Activated naive CD8-positive, alpha-beta T cell treated with anti-CD3 and anti-CD28 coated beads, Interleukin-2, amount 10 ng/mL, durations not matched to agents 7 days and 5 days (primary cell): ENCODE measurements at regions not wholly inside any gene's neighbourhood (a gene's known extent, or its start where the extent isn't known, plus 50 kb on each side); places are given as distances from the start of the nearest gene placed in this dataset.

Source experiments
- ATAC-seq: fragments of 150-1000 bp; cut with Tn5 transposase; one replicate; pipeline ENCODE4 v1.10.0; 2021; ENCODE audit warnings: low read depth, moderate library complexity
- POLR2A ChIA-PET: fragments of 350-600 bp; sonication (Branson Sonifier 250); formaldehyde crosslinking; loops from one replicate; lab custom pipeline; 2021; ENCODE audit warnings: antibody characterized with exemption; lab: Charles Lee
- DNase-seq: peaks from one replicate; pipeline ENCODE4 v3.0.0; 2021
- H3K27ac Mint-ChIP-seq: one replicate; pipeline ENCODE4 v1.8.0; 2022; ENCODE audit warnings: mild to moderate bottlenecking, mixed read lengths
- H3K27me3 Mint-ChIP-seq: one replicate; pipeline ENCODE4 v1.8.0; 2022; ENCODE audit warnings: mild to moderate bottlenecking, moderate library complexity, mixed read lengths
- H3K36me3 Mint-ChIP-seq: one replicate; pipeline ENCODE4 v1.8.0; 2021; ENCODE audit warnings: mild to moderate bottlenecking, mixed read lengths
- H3K4me1 Mint-ChIP-seq: one replicate; pipeline ENCODE4 v1.8.0; 2021; ENCODE audit warnings: mixed read lengths
- H3K4me3 Mint-ChIP-seq: one replicate; pipeline ENCODE4 v1.8.0; 2022; ENCODE audit warnings: mild to moderate bottlenecking, moderate library complexity, mixed read lengths
- H3K9me3 Mint-ChIP-seq: one replicate; pipeline ENCODE4 v1.8.0; 2021; ENCODE audit warnings: mixed read lengths

DNA sequence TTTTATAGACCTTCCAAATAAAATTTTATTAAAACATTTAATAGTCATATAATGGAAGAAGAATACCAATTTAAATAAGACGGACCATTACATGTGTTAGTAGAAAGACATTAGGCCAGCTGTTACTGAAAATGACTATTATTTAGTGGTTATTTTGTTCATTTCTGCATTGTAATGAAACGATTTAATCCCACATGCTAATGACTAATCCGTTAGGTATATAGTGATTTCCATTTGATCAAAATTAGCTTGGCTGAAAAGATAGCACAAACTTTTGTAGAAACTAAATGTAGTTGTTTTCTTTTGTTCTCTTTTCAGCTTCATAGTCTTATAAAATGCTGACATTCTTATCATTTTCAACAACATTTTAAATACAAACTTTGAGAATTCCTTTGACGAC is 556.1 kb upstream of the TENM3 start:
- Mint-ChIP-seq H3K4me1 (no peaks in the 10 kb centered on the region), H3K36me3 (no peaks in the 10 kb centered on the region), H3K9me3 (no peaks in the 10 kb centered on the region), H3K27me3 (no peaks in the 10 kb centered on the region), H3K27ac (no peak overlapping the region), H3K4me3 (no peak overlapping the region)
- ATAC-seq: no peak
- POLR2A ChIA-PET: no interaction called here
- DNase-seq: no peak

DNA sequence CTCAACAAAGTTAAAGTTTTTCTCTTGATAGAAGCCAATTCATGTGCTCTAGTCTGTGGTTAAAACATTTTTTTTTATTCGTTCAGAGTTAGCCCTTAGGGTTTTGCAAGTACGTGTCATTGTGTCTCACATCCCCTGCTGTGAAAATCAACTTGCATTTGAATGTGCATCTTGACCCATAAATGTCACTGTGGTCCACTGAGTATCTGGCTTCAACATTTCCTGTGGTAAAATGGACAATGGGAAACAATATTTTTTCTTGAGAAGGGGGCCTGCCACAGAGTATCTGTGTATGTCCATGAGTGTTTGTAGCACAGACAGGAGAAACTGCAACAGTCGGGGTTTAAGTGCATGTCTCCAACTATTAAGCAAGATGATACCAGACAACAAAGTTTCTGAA is 554.8 kb upstream of the TENM3 start:
- no peaks in the 10 kb centered on the region for H3K27me3 Mint-ChIP-seq
- no peaks in the 10 kb centered on the region for H3K4me1 Mint-ChIP-seq
- POLR2A ChIA-PET: no interaction called here
- H3K27ac Mint-ChIP-seq: no peak overlapping the region
- no peak overlapping the region for H3K4me3 Mint-ChIP-seq
- H3K9me3 Mint-ChIP-seq: no peaks in the 10 kb centered on the region
- no peak for DNase-seq
- ATAC-seq: no peak
- no peaks in the 10 kb centered on the region for H3K36me3 Mint-ChIP-seq

DNA sequence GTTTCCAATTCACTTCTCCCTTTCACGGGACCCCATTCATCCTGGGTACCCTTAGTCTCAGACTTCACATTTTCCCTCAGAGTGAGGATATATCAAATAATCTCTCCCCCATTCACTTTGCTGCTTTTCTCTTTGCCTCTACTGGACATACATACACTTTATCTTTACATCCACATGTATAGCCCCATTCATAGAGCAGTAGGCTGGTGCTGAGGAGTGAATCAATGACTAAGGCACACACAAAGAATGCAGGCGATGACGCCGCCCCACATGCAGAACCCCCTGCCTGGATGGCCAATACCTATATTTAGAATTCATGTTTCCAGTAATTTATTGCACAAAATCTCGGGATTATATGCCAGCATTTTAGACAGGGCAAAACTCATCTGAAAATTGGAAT is 554.3 kb upstream of the TENM3 start:
- H3K36me3 Mint-ChIP-seq: no peaks in the 10 kb centered on the region
- no peak overlapping the region for H3K4me3 Mint-ChIP-seq
- POLR2A ChIA-PET: no interaction called here
- H3K27me3 Mint-ChIP-seq: no peaks in the 10 kb centered on the region
- H3K27ac Mint-ChIP-seq: no peak overlapping the region
- DNase-seq (no peak), ATAC-seq (no peak)
- H3K4me1 Mint-ChIP-seq: no peaks in the 10 kb centered on the region
- H3K9me3 Mint-ChIP-seq: no peaks in the 10 kb centered on the region

DNA sequence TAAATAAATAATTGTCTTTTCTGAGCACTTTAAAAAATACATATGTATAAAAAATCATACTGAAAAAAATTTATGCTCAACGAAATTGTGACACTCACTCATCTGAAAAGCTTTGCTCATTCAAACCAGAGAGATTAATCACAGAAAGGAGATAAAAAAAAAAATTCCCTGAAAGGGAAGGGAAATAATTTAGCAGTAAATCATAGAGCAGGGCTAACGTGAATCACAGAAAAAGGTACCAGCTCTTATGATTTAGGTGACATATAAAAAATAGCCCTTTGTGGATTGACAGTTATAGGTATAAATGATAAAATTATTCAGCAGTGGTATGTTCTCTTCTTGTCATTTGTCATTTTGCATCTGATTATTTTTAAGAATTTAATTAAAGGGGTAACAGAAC is 552.7 kb upstream of the TENM3 start:
- no peak overlapping the region for H3K27ac Mint-ChIP-seq
- H3K9me3 Mint-ChIP-seq: no peaks in the 10 kb centered on the region
- POLR2A ChIA-PET: no interaction called here
- H3K27me3 Mint-ChIP-seq: no peaks in the 10 kb centered on the region
- no peaks in the 10 kb centered on the region for H3K4me1 Mint-ChIP-seq
- no peak overlapping the region for H3K4me3 Mint-ChIP-seq
- ATAC-seq (no peak), DNase-seq (no peak)
- H3K36me3 Mint-ChIP-seq: no peaks in the 10 kb centered on the region

DNA sequence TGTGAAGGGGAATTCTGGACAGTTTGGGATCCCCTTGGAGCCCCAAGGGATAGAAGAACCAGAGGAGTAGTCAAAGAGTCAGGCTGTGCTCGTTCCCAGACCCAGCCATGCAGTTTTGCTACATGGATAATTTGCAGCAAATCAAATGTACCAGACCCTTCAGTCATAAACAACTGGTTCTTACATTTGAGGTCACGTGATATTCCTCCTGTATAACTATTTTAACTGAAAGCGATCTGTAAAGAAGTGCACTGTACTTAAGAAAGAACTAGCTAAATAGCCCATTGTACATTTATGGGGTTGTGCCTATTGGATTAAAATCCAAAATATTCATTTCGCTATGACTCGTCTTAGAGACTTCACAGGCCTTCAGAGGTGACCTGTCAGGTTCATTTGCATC is 550.2 kb upstream of the TENM3 start:
- Mint-ChIP-seq H3K4me1 (no peaks in the 10 kb centered on the region), H3K27ac (no peak overlapping the region), H3K4me3 (no peak overlapping the region), H3K9me3 (peaks cover 2% of the 10 kb centered on the region), H3K27me3 (no peaks in the 10 kb centered on the region), H3K36me3 (no peaks in the 10 kb centered on the region)
- POLR2A ChIA-PET: no interaction called here
- ATAC-seq (no peak), DNase-seq (no peak)

DNA sequence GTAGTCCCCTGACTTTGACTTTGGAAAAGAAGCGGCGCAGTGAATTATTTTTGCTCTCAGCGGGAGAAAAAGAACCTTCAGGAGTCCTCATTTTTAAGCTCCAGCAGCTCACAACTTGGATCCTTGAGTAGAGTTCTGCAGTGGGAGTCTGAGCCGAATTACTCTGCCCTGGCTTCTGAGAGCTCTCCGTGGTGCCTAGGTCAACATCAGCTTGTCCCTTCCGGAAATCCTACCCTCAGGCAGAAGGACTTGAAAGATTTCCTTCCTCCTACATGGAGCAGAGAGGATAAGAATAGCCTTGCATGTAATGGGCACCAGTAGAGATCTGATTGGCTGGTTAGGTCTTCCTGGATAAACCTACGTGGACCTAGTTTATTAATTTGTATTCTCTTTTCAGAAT is 549.7 kb upstream of the TENM3 start:
- H3K27ac Mint-ChIP-seq: no peak overlapping the region
- H3K4me3 Mint-ChIP-seq: no peak overlapping the region
- H3K27me3 Mint-ChIP-seq: no peaks in the 10 kb centered on the region
- DNase-seq (no peak), ATAC-seq (no peak)
- no peaks in the 10 kb centered on the region for H3K4me1 Mint-ChIP-seq
- POLR2A ChIA-PET: no interaction called here
- H3K9me3 Mint-ChIP-seq: peaks cover 2% of the 10 kb centered on the region
- H3K36me3 Mint-ChIP-seq: no peaks in the 10 kb centered on the region

DNA sequence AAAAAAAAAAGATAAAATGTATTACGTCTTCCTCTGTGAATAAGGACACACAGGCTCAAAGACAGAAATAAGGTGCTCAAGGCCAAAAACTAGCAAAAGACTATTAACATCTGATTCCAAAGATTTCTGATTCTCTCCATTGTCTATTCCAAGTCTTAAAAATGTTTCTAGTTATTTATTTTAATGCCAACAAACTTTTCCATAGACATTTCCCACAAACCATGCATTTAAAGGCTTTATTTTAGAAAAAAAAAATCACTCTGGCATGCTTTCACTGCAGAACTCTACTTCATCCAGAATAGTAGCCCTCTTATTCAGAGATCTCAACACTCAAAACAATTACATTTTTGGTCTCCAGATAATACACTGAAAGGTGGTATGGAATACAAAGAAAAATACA is 545.0 kb upstream of the TENM3 start:
- Mint-ChIP-seq H3K36me3 (no peaks in the 10 kb centered on the region), H3K4me3 (no peak overlapping the region), H3K27ac (no peak overlapping the region), H3K9me3 (peaks cover 2% of the 10 kb centered on the region), H3K27me3 (no peaks in the 10 kb centered on the region), H3K4me1 (no peaks in the 10 kb centered on the region)
- DNase-seq (no peak), ATAC-seq (no peak)
- POLR2A ChIA-PET: no interaction called here

DNA sequence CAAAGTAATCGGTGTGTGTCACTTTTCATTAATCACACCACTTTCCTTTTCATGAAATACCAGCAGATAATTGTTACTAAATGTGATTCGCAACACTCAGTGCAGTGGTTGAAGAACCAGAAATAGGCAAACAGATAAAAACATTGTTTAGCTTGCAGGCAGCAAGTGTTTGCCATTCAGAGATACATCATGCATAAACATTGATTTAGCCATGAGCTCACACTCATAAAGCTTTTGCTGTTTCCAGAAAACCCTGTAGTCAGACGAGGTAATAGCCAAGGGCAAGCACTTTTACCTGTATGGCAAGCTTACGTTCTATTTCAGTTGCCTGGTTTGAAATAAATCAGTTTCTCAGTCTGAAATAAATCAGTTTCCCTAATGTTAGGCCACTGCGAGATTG is 542.0 kb upstream of the TENM3 start:
- no peak for ATAC-seq
- POLR2A ChIA-PET: no interaction called here

DNA sequence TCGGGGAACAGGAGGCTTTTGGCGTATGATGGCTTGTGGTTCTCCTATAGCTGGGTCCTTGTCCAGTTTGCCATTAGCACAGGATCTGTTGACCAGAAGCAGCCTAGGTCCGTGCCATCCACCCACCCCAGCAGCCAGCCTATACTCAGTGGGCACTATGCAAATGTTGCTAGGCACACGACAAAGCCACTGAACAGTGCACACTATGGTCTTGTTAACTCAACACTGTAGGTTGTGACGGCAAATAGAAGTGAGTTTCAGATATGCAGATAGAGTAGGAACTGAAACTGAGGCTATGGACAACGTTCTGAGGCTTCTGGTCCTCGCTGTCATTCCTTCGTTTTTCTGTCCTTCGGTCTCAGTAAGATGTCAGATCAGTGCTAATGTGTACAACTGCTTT is 541.3 kb upstream of the TENM3 start:
- DNase-seq: no peak
- no peak for ATAC-seq
- H3K4me1 Mint-ChIP-seq: no peaks in the 10 kb centered on the region
- POLR2A ChIA-PET: no interaction called here
- no peaks in the 10 kb centered on the region for H3K27me3 Mint-ChIP-seq
- no peak overlapping the region for H3K4me3 Mint-ChIP-seq
- no peak overlapping the region for H3K27ac Mint-ChIP-seq
- peaks cover 1% of the 10 kb centered on the region for H3K9me3 Mint-ChIP-seq
- no peaks in the 10 kb centered on the region for H3K36me3 Mint-ChIP-seq

More for the DNA sequence above, 542.0 kb upstream of the TENM3 start:
- no peak for DNase-seq
- no peak overlapping the region for H3K4me3 Mint-ChIP-seq
- H3K4me1 Mint-ChIP-seq: no peaks in the 10 kb centered on the region
- no peaks in the 10 kb centered on the region for H3K36me3 Mint-ChIP-seq
- H3K9me3 Mint-ChIP-seq: peaks cover 2% of the 10 kb centered on the region
- no peak overlapping the region for H3K27ac Mint-ChIP-seq
- H3K27me3 Mint-ChIP-seq: no peaks in the 10 kb centered on the region

DNA sequence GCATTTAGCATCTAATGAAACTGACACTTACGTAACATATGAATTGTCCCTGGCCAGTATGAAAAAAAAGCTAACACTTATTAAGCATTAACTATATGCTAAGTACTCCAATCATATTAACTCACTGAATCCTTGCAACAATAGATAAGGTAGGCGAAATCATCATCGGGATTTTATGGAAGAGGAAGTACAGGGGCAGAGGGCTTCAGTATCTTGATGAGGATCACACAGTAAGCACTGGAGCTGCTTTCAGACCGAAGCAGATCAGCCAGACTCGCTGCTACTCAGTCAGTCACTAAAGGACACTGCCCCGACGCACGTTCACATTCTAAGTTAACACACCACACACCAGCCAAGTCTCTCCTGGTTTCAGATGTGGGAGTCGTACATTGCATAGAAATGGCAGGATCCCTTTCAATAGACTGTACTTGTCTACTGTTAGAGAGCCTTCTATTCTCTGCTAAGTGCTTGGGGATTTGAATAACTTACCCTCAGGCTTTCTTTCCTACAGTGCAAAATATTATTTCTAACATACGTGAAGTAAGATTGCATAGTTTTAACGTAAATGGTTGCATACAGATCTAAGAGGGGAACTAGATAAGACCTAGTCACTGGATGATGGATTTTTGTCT is 540.2 kb upstream of the TENM3 start:
- Mint-ChIP-seq H3K4me1 (no peaks in the 10 kb centered on the region), H3K36me3 (no peaks in the 10 kb centered on the region), H3K9me3 (no peaks in the 10 kb centered on the region), H3K4me3 (no peak overlapping the region), H3K27me3 (no peaks in the 10 kb centered on the region), H3K27ac (no peak overlapping the region)
- no peak for DNase-seq
- no peak for ATAC-seq
- POLR2A ChIA-PET: no interaction called here

DNA sequence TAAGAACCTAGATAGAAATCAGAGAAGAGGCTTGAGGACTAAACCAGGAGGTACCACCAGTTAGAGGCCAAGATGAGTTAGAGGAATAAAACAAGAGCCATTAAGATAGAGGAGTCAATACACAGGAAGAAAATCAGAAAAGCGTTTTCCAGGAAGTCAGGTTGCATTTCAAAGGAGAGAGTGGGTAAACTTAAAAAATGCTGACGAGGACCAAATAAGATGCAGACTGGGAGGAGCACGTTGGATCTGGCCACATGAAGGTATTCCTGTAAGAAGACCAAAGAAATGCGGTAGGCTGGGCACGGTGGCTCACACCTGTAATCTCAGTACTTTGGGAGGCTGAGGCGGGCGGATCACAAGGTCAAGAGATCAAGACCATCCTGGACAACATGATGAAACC is 533.1 kb upstream of the TENM3 start:
- Mint-ChIP-seq H3K27ac (no peak overlapping the region), H3K9me3 (peaks cover 8% of the 10 kb centered on the region), H3K4me3 (no peak overlapping the region), H3K4me1 (no peaks in the 10 kb centered on the region), H3K36me3 (no peaks in the 10 kb centered on the region), H3K27me3 (no peaks in the 10 kb centered on the region)
- no peak for DNase-seq
- ATAC-seq: no peak
- POLR2A ChIA-PET: no interaction called here

DNA sequence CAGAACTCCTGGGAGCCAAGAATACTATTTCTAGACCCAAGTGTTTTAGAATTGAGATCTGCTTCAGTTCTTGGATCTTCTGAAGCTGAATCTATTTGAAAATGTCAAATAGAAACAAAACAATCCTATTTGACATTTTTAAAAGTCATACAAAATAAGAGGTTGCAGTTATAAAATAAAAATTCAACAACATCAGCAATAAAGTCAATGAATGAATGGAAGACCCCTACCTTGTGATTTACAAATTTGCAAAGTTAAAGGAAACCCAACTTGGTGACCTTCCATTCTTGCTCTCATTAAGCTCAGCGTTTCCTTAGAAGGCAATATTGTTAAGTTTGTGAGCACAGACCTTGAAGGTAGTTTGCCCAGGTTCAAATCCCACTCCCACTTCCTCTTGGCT is 531.8 kb upstream of the TENM3 start:
- no peaks in the 10 kb centered on the region for H3K27me3 Mint-ChIP-seq
- H3K9me3 Mint-ChIP-seq: peaks cover 8% of the 10 kb centered on the region
- H3K4me3 Mint-ChIP-seq: no peak overlapping the region
- DNase-seq: no peak
- ATAC-seq: no peak
- H3K4me1 Mint-ChIP-seq: no peaks in the 10 kb centered on the region
- POLR2A ChIA-PET: no interaction called here
- no peaks in the 10 kb centered on the region for H3K36me3 Mint-ChIP-seq
- H3K27ac Mint-ChIP-seq: no peak overlapping the region

DNA sequence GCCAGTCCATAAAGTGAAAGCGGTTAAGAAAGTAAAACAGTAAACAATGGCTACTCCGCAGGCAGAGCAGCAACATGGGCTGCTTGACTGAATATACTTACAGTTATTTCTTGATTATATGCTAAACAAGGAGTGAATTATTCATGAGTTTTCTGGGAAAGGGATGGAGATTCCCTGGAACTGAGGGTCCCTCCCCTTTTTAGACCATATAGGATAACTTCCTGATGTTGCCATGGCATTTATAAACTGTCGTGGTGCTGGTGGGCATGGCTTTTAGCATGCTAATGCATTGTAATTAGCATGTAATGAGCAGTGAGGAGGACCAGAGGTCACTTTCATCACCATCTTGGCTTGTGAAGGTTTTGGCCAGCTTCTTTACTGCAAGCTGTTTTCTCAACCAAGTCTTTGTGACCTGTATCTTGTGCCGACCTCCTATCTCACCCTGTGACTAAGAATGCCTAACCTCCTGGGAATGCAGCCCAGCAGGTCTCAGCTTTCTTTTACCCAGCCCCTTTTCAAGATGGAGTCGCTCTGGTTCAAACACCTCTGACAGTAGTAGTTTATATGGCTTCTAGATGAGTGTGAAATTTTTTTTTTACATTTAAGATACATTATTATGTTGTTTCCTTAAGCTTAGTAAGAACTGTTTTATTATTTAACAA is 514.8 kb upstream of the TENM3 start:
- no peak for ATAC-seq

DNA sequence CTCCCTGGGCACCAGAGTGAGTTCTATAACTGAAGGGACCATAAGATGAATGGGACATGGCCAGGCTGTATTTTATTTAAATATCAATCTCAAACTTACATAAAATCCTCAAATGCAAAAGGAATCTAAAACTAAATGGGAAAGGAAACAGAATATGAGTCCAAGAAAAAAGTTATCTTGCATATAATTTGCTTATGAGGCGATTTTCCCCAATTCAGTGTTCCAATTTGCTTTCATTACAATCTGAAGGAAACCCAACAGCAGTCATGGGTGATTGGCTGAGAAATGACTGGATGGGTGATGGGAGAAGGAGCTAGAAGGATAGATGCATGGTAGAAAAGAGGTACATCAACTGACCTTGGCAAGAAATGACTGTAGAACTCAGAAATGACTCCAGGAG is 511.3 kb upstream of the TENM3 start:
- Mint-ChIP-seq H3K4me3 (no peak overlapping the region), H3K4me1 (no peaks in the 10 kb centered on the region), H3K27ac (no peak overlapping the region), H3K27me3 (no peaks in the 10 kb centered on the region), H3K36me3 (no peaks in the 10 kb centered on the region), H3K9me3 (peaks cover 2% of the 10 kb centered on the region)
- POLR2A ChIA-PET: no interaction called here
- ATAC-seq: no peak
- no peak for DNase-seq

More for the DNA sequence above, 514.8 kb upstream of the TENM3 start:
- Mint-ChIP-seq H3K27ac (no peak overlapping the region), H3K4me1 (no peaks in the 10 kb centered on the region), H3K9me3 (peaks cover 3% of the 10 kb centered on the region), H3K36me3 (no peaks in the 10 kb centered on the region), H3K27me3 (no peaks in the 10 kb centered on the region), H3K4me3 (no peak overlapping the region)
- DNase-seq: no peak
- POLR2A ChIA-PET: no interaction called here
